Heart left ventricle (tissue), 13 donors: ENCODE measurements at regions not wholly inside any gene's neighbourhood (a gene's known extent, or its start where the extent isn't known, plus 50 kb on each side); places are given as distances from the start of the nearest gene placed in this dataset.

Experiments used
- POLR2A ChIP-seq, 2 donors: fragments of 450-650 bp; IDR thresholded peaks; one replicate each; pipeline ENCODE4 v1.6.1; 2017; ENCODE audit warnings: antibody characterized with exemption in 2 of 2, mild to moderate bottlenecking in 2 of 2, moderate library complexity in 2 of 2
- TF ChIP-seq, protein P1 (sequence below), 12 donors: fragments of 200-600 bp; sonication (generic) in 4 of 12; IDR thresholded peaks; one replicate each; pipeline versions ENCODE4 v1.5.0 to v1.8.0; 2018 to 2022; ENCODE audit warnings: antibody characterized with exemption in 12 of 12, mild to moderate bottlenecking in 5 of 12
- donor health status: ischemic (EF 13 %, LVEDD 7.1; RV severe dilation, severe dysfunction).
- donor health status: DM: no; HTN: yes; CAD: no.
- donor health status: DM: no; HTN: no; CAD: no.
- donor health status: ischemic (EF 25% LVEDD 6.9; RV normal size, moderate dysfunction).
- donor health status: ischemic (EF 25% LVEDD 5.7; RV mildly dilated, moderate dysfunction).
- donor health status: ischemic (EF 35%, LVEDD 5.7; RV mildly dilated, moderate dysfunction).
- donor health status: nonischemic (EF 11% LVEDD 7.7; RV severe dilation, severe dysfunction).
- donor health status: DM: yes; HTN: yes; CAD: no.
- donor health status: PGD.
- donor health status: ischemic (EF 29% LVEDD 5.4; RV normal size, mild dysfunction).
- donor health status: nonischemic (EF 23%, LVEDD 6.1; RV moderate dilation, normal function).

DNA sequence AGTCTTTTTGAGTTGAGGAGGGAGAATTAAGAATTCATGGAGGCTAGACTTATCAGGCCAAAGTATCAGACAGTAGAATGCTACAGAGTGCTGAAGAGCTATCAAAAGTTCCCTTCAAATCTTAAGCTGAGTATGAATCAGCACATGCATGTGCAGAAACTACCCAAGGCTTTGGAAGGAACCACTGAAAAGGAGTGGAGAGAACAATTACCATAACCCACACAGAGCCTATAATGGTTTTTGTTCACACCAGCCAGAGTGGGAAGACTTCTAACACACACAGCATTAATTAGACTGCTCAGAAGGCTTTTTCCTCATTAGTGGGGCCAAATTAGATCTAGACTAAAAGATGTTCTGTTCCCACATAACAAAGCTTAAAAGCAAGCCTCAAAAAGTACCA, 83.7 kb upstream of the SLC6A11 start:
- TF ChIP-seq, protein P1, sequence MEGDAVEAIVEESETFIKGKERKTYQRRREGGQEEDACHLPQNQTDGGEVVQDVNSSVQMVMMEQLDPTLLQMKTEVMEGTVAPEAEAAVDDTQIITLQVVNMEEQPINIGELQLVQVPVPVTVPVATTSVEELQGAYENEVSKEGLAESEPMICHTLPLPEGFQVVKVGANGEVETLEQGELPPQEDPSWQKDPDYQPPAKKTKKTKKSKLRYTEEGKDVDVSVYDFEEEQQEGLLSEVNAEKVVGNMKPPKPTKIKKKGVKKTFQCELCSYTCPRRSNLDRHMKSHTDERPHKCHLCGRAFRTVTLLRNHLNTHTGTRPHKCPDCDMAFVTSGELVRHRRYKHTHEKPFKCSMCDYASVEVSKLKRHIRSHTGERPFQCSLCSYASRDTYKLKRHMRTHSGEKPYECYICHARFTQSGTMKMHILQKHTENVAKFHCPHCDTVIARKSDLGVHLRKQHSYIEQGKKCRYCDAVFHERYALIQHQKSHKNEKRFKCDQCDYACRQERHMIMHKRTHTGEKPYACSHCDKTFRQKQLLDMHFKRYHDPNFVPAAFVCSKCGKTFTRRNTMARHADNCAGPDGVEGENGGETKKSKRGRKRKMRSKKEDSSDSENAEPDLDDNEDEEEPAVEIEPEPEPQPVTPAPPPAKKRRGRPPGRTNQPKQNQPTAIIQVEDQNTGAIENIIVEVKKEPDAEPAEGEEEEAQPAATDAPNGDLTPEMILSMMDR (IDR thresholded peaks at IDR 0.05) = no peak
- TF ChIP-seq POLR2A (IDR thresholded peaks at IDR 0.05) = no peak
